Smooth muscle cell (in vitro differentiated cells): ENCODE measurements at regions not wholly inside any gene's neighbourhood (a gene's known extent, or its start where the extent isn't known, plus 50 kb on each side); places are given as distances from the start of the nearest gene placed in this dataset.

Experiments
- DNase-seq: peaks from one replicate; lab custom pipeline; 2025; ENCODE audit not compliant: unreplicated experiment; lab: John Stamatoyannopoulos, UW
- H2AFZ ChIP-seq: fragments of 200-600 bp; sonication (generic); 2 replicates; pipeline ENCODE4 v1.6.0; 2016; ENCODE audit warnings: antibody characterized with exemption, low read depth, mild to moderate bottlenecking
- H3F3A ChIP-seq: fragments of 200-600 bp; sonication (generic); 2 replicates; pipeline ENCODE4 v1.6.0; 2017; ENCODE audit warnings: antibody characterized with exemption, low read depth
- H3K27ac ChIP-seq: fragments of 200-600 bp; sonication (generic); 2 replicates; pipeline ENCODE4 v1.5.1; 2016; ENCODE audit warnings: low read depth, mild to moderate bottlenecking
- H3K27me3 ChIP-seq: fragments of 200-600 bp; sonication (generic); 2 replicates; pipeline ENCODE4 v1.6.1; 2016; ENCODE audit warnings: low read depth, mild to moderate bottlenecking
- H3K36me3 ChIP-seq: fragments of 200-600 bp; sonication (generic); 2 replicates; pipeline ENCODE4 v1.5.1; 2016; ENCODE audit warnings: low read depth
- H3K4me1 ChIP-seq: fragments of 200-600 bp; sonication (generic); 2 replicates; pipeline ENCODE4 v1.5.1; 2016; ENCODE audit warnings: low read depth
- H3K4me2 ChIP-seq: fragments of 200-600 bp; sonication (generic); 2 replicates; pipeline ENCODE4 v1.6.0; 2016; ENCODE audit warnings: mild to moderate bottlenecking
- H3K4me3 ChIP-seq: fragments of 200-600 bp; sonication (generic); 2 replicates; pipeline ENCODE4 v1.5.1; 2016; ENCODE audit warnings: mild to moderate bottlenecking
- H3K79me2 ChIP-seq: fragments of 200-600 bp; sonication (generic); 2 replicates; pipeline ENCODE4 v1.6.0; 2016; ENCODE audit warnings: low read depth, mild to moderate bottlenecking
- H3K9ac ChIP-seq: fragments of 200-600 bp; sonication (generic); 2 replicates; pipeline ENCODE4 v1.6.0; 2016; ENCODE audit warnings: low read depth
- H3K9me3 ChIP-seq: fragments of 200-600 bp; sonication (generic); replicated peaks from 2 replicates; pipeline ENCODE4 v1.5.1; 2016; ENCODE audit warnings: low read depth
- H4K20me1 ChIP-seq: fragments of 200-600 bp; sonication (generic); 2 replicates; pipeline ENCODE4 v1.6.0; 2016; ENCODE audit warnings: low read depth
- CTCF ChIP-seq: fragments of 200-600 bp; sonication (generic); IDR thresholded peaks from 2 replicates; pipeline ENCODE4 v1.5.1; 2017; ENCODE audit warnings: borderline replicate concordance, mild to moderate bottlenecking, antibody characterized with exemption; ENCODE audit not compliant: insufficient read depth, poor library complexity, severe bottlenecking
- WGBS: methylation state at CpG from one replicate; pipeline ENCODE4 v1.1.7; 2016; ENCODE audit warnings: low lambda C conversion rate; 5-methylcytosine and 5-hydroxymethylcytosine counted together

GRCh38 chr5:99141534-99142128 lies 212.8 kb upstream of the CHD1 start:
- no peak overlapping the region for H3K4me3 ChIP-seq
- no peaks in the 10 kb centered on the region for H3K4me1 ChIP-seq
- TF ChIP-seq CTCF, result no peak
- no peaks in the 10 kb centered on the region for H3K9me3 ChIP-seq
- 86% methylated on average over 3 of the region's 3 CpGs for whole genome bisulfite sequencing
- H3K27me3 ChIP-seq, result no peaks in the 10 kb centered on the region
- H3F3A ChIP-seq, result no peaks in the 10 kb centered on the region
- H3K27ac ChIP-seq, result no peak overlapping the region
- DNase-seq, result no peak
- H3K4me2 ChIP-seq, result no peak overlapping the region
- no peaks in the 10 kb centered on the region for H3K36me3 ChIP-seq
- no peak overlapping the region for H3K9ac ChIP-seq
- H2AFZ ChIP-seq, result no peak overlapping the region
- H4K20me1 ChIP-seq, result no peaks in the 10 kb centered on the region
- H3K79me2 ChIP-seq, result no peaks in the 10 kb centered on the region

GRCh38 chr5:99138911-99139310 lies 210.1 kb upstream of the CHD1 start:
- Histone ChIP-seq H2AFZ (no peak overlapping the region), H3K9ac (no peak overlapping the region), H3K4me3 (no peak overlapping the region), H3K79me2 (no peaks in the 10 kb centered on the region), H3F3A (no peaks in the 10 kb centered on the region), H3K9me3 (no peaks in the 10 kb centered on the region), H4K20me1 (no peaks in the 10 kb centered on the region), H3K36me3 (no peaks in the 10 kb centered on the region), H3K27ac (no peak overlapping the region), H3K27me3 (no peaks in the 10 kb centered on the region), H3K4me1 (no peaks in the 10 kb centered on the region), H3K4me2 (no peak overlapping the region)
- TF ChIP-seq CTCF, result no peak
- WGBS, result 84% methylated on average over 10 of the region's 10 CpGs
- DNase-seq, result no peak

GRCh38 chr5:99133921-99134320 lies 205.1 kb upstream of the CHD1 start:
- no peak overlapping the region for H3K4me2 ChIP-seq
- no peaks in the 10 kb centered on the region for H3K27me3 ChIP-seq
- no peaks in the 10 kb centered on the region for H3K4me1 ChIP-seq
- H4K20me1 ChIP-seq, result no peaks in the 10 kb centered on the region
- no peak overlapping the region for H3K4me3 ChIP-seq
- WGBS, result 86% methylated on average over 4 of the region's 4 CpGs
- no peaks in the 10 kb centered on the region for H3F3A ChIP-seq
- no peak for DNase-seq
- no peak for TF ChIP-seq CTCF
- H3K36me3 ChIP-seq, result no peaks in the 10 kb centered on the region
- H2AFZ ChIP-seq, result no peak overlapping the region
- no peaks in the 10 kb centered on the region for H3K9me3 ChIP-seq
- H3K27ac ChIP-seq, result no peak overlapping the region
- no peaks in the 10 kb centered on the region for H3K79me2 ChIP-seq
- H3K9ac ChIP-seq, result no peak overlapping the region

- no peaks in the 10 kb centered on the region for H3K36me3 ChIP-seq
- H3K9ac ChIP-seq, result no peak overlapping the region
- no peaks in the 10 kb centered on the region for H3K4me1 ChIP-seq
- no peak overlapping the region for H3K4me3 ChIP-seq
- no peak for DNase-seq
- WGBS, result 62% methylated on average over 6 of the region's 6 CpGs
- H4K20me1 ChIP-seq, result no peaks in the 10 kb centered on the region
- no peaks in the 10 kb centered on the region for H3K27me3 ChIP-seq
- no peak overlapping the region for H3K27ac ChIP-seq
- TF ChIP-seq CTCF, result no peak
- H3K9me3 ChIP-seq, result no peaks in the 10 kb centered on the region
- H2AFZ ChIP-seq, result no peak overlapping the region
- no peaks in the 10 kb centered on the region for H3K79me2 ChIP-seq
- H3F3A ChIP-seq, result no peaks in the 10 kb centered on the region
- no peak overlapping the region for H3K4me2 ChIP-seq
Observed at GRCh38 chr5:99129768-99130501, 201.1 kb upstream of the CHD1 start.
